ENCODE measurements at regions not wholly inside any gene's neighbourhood (a gene's known extent, or its start where the extent isn't known, plus 50 kb on each side); places are given as distances from the start of the nearest gene placed in this dataset.

GRCh38 chr17:13813347-13814240, 211.9 kb upstream of the HS3ST3A1 start:
- Histone ChIP-seq H3K4me3 (ENCODE audit: insufficient read depth, low read depth, low read length) (no peak overlapping the region), H3K9ac (ENCODE audit: low read length) (no peak overlapping the region), H3K27me3 (ENCODE audit: insufficient read depth, low read length) (no peaks in the 10 kb centered on the region), H3K9me3 (ENCODE audit: insufficient read depth, low read depth, low read length) (no peaks in the 10 kb centered on the region), H3K36me3 (ENCODE audit: insufficient read depth, low read length) (no peaks in the 10 kb centered on the region), H4K20me1 (ENCODE audit: insufficient read depth, low read length) (no peaks in the 10 kb centered on the region), H3K27ac (ENCODE audit: low read depth, low read length) (no peak overlapping the region), H3K4me1 (ENCODE audit: insufficient read depth, low read length) (no peaks in the 10 kb centered on the region), H3K4me2 (ENCODE audit: low read length) (no peak overlapping the region), H2AFZ (ENCODE audit: low read depth, low read length) (no peak overlapping the region), H3K79me2 (ENCODE audit: insufficient read depth, low read length) (no peaks in the 10 kb centered on the region)
- FAIRE-seq (no peak), DNase-seq (ENCODE audit: low read depth) (no peak)
- no peaks in the 10 kb centered on the region for H3K9me3 Mint-ChIP-seq (ENCODE audit: unreplicated experiment)
- no peak overlapping the region for H3K4me3 Mint-ChIP-seq (ENCODE audit: unreplicated experiment)
- no peaks in the 10 kb centered on the region for H3K36me3 Mint-ChIP-seq (ENCODE audit: low read depth, unreplicated experiment)
- no peaks in the 10 kb centered on the region for H3K27me3 Mint-ChIP-seq (ENCODE audit: low read depth, unreplicated experiment)
- no peak for TF ChIP-seq EZH2 (IDR thresholded peaks at IDR 0.05; ENCODE audit: insufficient read depth, low read length)
- TF ChIP-seq, protein P1, sequence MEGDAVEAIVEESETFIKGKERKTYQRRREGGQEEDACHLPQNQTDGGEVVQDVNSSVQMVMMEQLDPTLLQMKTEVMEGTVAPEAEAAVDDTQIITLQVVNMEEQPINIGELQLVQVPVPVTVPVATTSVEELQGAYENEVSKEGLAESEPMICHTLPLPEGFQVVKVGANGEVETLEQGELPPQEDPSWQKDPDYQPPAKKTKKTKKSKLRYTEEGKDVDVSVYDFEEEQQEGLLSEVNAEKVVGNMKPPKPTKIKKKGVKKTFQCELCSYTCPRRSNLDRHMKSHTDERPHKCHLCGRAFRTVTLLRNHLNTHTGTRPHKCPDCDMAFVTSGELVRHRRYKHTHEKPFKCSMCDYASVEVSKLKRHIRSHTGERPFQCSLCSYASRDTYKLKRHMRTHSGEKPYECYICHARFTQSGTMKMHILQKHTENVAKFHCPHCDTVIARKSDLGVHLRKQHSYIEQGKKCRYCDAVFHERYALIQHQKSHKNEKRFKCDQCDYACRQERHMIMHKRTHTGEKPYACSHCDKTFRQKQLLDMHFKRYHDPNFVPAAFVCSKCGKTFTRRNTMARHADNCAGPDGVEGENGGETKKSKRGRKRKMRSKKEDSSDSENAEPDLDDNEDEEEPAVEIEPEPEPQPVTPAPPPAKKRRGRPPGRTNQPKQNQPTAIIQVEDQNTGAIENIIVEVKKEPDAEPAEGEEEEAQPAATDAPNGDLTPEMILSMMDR (IDR thresholded peaks at IDR 0.05; ENCODE audit: insufficient read depth, low read depth, low read length), result no peak
- H3K4me1 Mint-ChIP-seq (ENCODE audit: low read depth, unreplicated experiment), result no peaks in the 10 kb centered on the region
- H3K27ac Mint-ChIP-seq (ENCODE audit: unreplicated experiment), result no peak overlapping the region

- FAIRE-seq (no peak), DNase-seq (ENCODE audit: low read depth) (no peak)
- H2AFZ ChIP-seq (ENCODE audit: low read depth, low read length), result no peak overlapping the region
- no peaks in the 10 kb centered on the region for H3K4me1 Mint-ChIP-seq (ENCODE audit: low read depth, unreplicated experiment)
- H3K4me3 Mint-ChIP-seq (ENCODE audit: unreplicated experiment), result no peak overlapping the region
- no peak for TF ChIP-seq EZH2 (IDR thresholded peaks at IDR 0.05; ENCODE audit: insufficient read depth, low read length)
- H3K9me3 ChIP-seq (ENCODE audit: insufficient read depth, low read depth, low read length), result no peaks in the 10 kb centered on the region
- H4K20me1 ChIP-seq (ENCODE audit: insufficient read depth, low read length), result no peaks in the 10 kb centered on the region
- H3K4me3 ChIP-seq (ENCODE audit: insufficient read depth, low read depth, low read length), result no peak overlapping the region
- H3K27me3 ChIP-seq (ENCODE audit: insufficient read depth, low read length), result no peaks in the 10 kb centered on the region
- H3K36me3 Mint-ChIP-seq (ENCODE audit: low read depth, unreplicated experiment), result no peaks in the 10 kb centered on the region
- peaks cover 2% of the 10 kb centered on the region for H3K9me3 Mint-ChIP-seq (ENCODE audit: unreplicated experiment)
- H3K4me1 ChIP-seq (ENCODE audit: insufficient read depth, low read length), result no peaks in the 10 kb centered on the region
- no peaks in the 10 kb centered on the region for H3K27me3 Mint-ChIP-seq (ENCODE audit: low read depth, unreplicated experiment)
- no peak overlapping the region for H3K9ac ChIP-seq (ENCODE audit: low read length)
- no peak overlapping the region for H3K4me2 ChIP-seq (ENCODE audit: low read length)
- no peak overlapping the region for H3K27ac Mint-ChIP-seq (ENCODE audit: unreplicated experiment)
- H3K36me3 ChIP-seq (ENCODE audit: insufficient read depth, low read length), result no peaks in the 10 kb centered on the region
- no peak overlapping the region for H3K27ac ChIP-seq (ENCODE audit: low read depth, low read length)
- H3K79me2 ChIP-seq (ENCODE audit: insufficient read depth, low read length), result no peaks in the 10 kb centered on the region
Observed at GRCh38 chr17:13822700-13823099, 221.0 kb upstream of the HS3ST3A1 start.

DNA sequence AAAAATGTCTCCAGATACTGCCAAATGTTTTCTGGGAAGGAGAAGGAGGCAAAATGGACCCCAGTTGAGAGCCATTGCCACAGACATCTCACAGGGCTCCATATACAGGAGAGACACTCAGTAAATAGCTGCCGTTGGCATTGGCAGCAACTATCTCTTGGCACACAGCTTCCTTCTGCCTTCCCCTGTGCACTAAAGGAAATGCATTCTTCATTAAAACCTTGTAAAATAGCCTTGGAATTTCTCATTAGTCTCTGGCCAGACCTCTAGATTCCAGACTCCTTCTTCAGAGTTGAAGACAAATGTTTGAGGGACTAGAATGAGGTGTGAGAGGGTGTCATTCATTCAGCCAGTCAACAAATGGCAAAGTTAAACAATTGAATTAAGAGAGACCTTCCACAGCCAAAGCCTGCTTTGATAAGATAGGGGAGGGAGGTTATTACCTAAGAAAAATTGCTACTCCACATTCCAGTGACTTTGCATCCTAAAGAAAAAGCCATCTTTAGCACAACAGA, 223.9 kb upstream of the HS3ST3A1 start:
- no peaks in the 10 kb centered on the region for H3K4me1 Mint-ChIP-seq (ENCODE audit: low read depth, unreplicated experiment)
- no peak overlapping the region for H3K4me3 Mint-ChIP-seq (ENCODE audit: unreplicated experiment)
- H3K27me3 ChIP-seq (ENCODE audit: insufficient read depth, low read length), result no peaks in the 10 kb centered on the region
- no peaks in the 10 kb centered on the region for H3K9me3 ChIP-seq (ENCODE audit: insufficient read depth, low read depth, low read length)
- no peaks in the 10 kb centered on the region for H3K27me3 Mint-ChIP-seq (ENCODE audit: low read depth, unreplicated experiment)
- TF ChIP-seq, protein P1 (IDR thresholded peaks at IDR 0.05; ENCODE audit: insufficient read depth, low read depth, low read length), result no peak
- no peak for TF ChIP-seq EZH2 (IDR thresholded peaks at IDR 0.05; ENCODE audit: insufficient read depth, low read length)
- H4K20me1 ChIP-seq (ENCODE audit: insufficient read depth, low read length), result no peaks in the 10 kb centered on the region
- H3K9ac ChIP-seq (ENCODE audit: low read length), result no peak overlapping the region
- no peaks in the 10 kb centered on the region for H3K79me2 ChIP-seq (ENCODE audit: insufficient read depth, low read length)
- no peak overlapping the region for H3K4me2 ChIP-seq (ENCODE audit: low read length)
- peak; percentile 31 for DNase-seq (ENCODE audit: low read depth)
- H3K27ac Mint-ChIP-seq (ENCODE audit: unreplicated experiment), result no peak overlapping the region
- H2AFZ ChIP-seq (ENCODE audit: low read depth, low read length), result no peak overlapping the region
- no peak overlapping the region for H3K4me3 ChIP-seq (ENCODE audit: insufficient read depth, low read depth, low read length)
- no peak overlapping the region for H3K27ac ChIP-seq (ENCODE audit: low read depth, low read length)
- no peak for FAIRE-seq
- H3K4me1 ChIP-seq (ENCODE audit: insufficient read depth, low read length), result no peaks in the 10 kb centered on the region
- no peaks in the 10 kb centered on the region for H3K9me3 Mint-ChIP-seq (ENCODE audit: unreplicated experiment)
- H3K36me3 ChIP-seq (ENCODE audit: insufficient read depth, low read length), result no peaks in the 10 kb centered on the region
- no peaks in the 10 kb centered on the region for H3K36me3 Mint-ChIP-seq (ENCODE audit: low read depth, unreplicated experiment)
